CD4-positive, alpha-beta T cell treated with Interleukin-2 at 100 ng/mL for 4 hours (primary cell): ENCODE measurements at regions not wholly inside any gene's neighbourhood (a gene's known extent, or its start where the extent isn't known, plus 50 kb on each side); places are given as distances from the start of the nearest gene placed in this dataset.
"Not testable (repeated sequence)": the region's sequence is repeated elsewhere in the genome, so short reads cannot be mapped to it uniquely, and the experiment has no call there.

ENCODE experiments used
- DNase-seq: peaks from one replicate; pipeline ENCODE4 v3.0.0-alpha.2; 2020; ENCODE audit warnings: low spot score

DNA sequence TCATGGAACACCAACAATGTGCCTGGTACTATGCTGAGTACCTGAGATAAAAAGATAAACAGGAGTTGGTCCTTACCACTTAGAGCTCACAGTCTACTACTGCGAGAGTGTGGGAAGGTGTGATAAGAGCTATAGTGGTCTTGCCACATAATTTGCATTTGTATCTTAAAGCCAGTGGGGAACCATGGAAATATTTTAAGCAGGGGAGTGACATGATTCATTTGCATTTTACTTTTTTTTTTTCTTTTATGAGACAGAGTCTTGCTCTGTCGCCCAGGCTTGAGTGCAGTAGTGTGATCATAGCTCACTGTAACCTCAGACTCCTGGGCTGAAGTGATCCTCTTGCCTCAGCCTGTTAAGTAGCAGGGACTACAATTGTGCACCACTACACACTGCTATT lies 54.2 kb upstream of the FAM72C start:
- not testable (repeated sequence) for DNase-seq

DNA sequence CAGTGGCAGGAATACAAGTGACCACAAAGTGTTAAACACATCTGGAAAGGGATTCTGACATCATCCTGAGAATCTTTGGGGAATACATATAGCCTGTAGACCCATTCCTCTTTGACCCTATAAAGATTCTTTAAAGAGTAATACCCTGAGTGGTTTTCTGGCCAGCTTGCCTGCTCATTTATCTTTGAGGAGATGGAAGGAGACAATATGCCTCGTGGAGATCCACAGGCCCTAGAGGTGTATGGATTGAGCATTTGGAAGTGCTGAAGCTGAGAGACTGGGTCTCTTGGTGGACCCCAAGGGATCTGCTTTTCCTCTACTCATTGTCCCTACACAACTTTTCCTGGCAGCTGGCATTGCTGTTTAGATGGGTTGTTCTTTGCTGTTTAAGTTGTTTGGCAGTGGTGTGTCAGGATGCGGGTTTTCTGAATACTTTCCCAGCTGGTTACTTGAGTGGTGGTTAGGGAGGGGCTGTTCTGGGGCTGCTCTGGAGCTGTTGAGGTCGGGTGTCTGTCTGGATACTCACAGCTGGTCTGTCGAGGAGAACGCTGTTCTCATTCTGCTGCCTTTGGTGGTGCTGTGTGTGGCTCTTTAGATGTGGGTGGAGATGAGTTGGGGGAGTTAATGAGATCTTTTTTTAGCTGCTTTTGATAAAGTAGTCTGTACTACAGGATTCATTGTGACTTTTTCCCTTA lies 50.1 kb upstream of the FAM72C start:
- not testable (repeated sequence) for DNase-seq
